SK-N-SH (cell line): ENCODE measurements at regions not wholly inside any gene's neighbourhood (a gene's known extent, or its start where the extent isn't known, plus 50 kb on each side); places are given as distances from the start of the nearest gene placed in this dataset.

Source experiments
- CTCF ChIA-PET: fragments of 300-600, 350-600 bp; formaldehyde crosslinking; extraction: SDS; loops from one replicate; lab custom pipeline; 2021; lab: Yijun Ruan, JAX
- POLR2A ChIA-PET: fragments of 350-600 bp; sonication (Branson Sonifier 250); formaldehyde crosslinking; extraction: SDS; loops from one replicate; lab custom pipeline; 2020; ENCODE audit warnings: antibody characterized with exemption, inconsistent platforms; lab: Yijun Ruan, JAX
- DNase-seq: peaks from one replicate; pipeline ENCODE4 v3.0.0; 2012
- H2AFZ ChIP-seq: fragments of 200-600 bp; sonication (generic); 2 replicates; pipeline ENCODE4 v1.8.1; 2016; ENCODE audit warnings: antibody characterized with exemption, mild to moderate bottlenecking, low read depth
- H3F3A ChIP-seq: fragments of 200-600 bp; sonication (generic); replicated peaks from 2 replicates; pipeline ENCODE3; 2016; ENCODE audit warnings: antibody characterized with exemption, mild to moderate bottlenecking; ENCODE audit not compliant: insufficient read depth
- H3K27ac ChIP-seq, 2 experiments: fragments of 200-500 bp in 1 of 2; fragments of 200-600 bp in 1 of 2; sonication (Bioruptor generic) in 1 of 2; sonication (generic), shearing (Covaris generic) in 1 of 2; 2 replicates each; pipeline versions ENCODE4 v1.5.1 to v1.6.1; 2014 to 2016; ENCODE audit warnings: low read depth in 2 of 2, inconsistent platforms in 1 of 2, low read length in 1 of 2, mild to moderate bottlenecking in 1 of 2, mixed read lengths in 1 of 2
- H3K27me3 ChIP-seq: fragments of 200-600 bp; sonication (generic), shearing (Covaris generic); 2 replicates; pipeline ENCODE4 v1.6.1; 2016; ENCODE audit warnings: mixed run types; ENCODE audit not compliant: insufficient read depth
- H3K36me3 ChIP-seq, 2 experiments: fragments of 200-500 bp in 1 of 2; fragments of 200-600 bp in 1 of 2; sonication (Bioruptor generic) in 1 of 2; sonication (generic) in 1 of 2; replicated peaks in 1 of 2; 2 replicates each; pipeline versions ENCODE3 to v1.5.1; 2014 to 2016; ENCODE audit warnings: low read length in 1 of 2, mild to moderate bottlenecking in 1 of 2; ENCODE audit not compliant: insufficient read depth in 2 of 2, control insufficient read depth in 1 of 2
- H3K4me1 ChIP-seq, 2 experiments: fragments of 200-500 bp in 1 of 2; fragments of 200-600 bp in 1 of 2; sonication (Bioruptor generic) in 1 of 2; sonication (generic), shearing (Covaris generic) in 1 of 2; 2 replicates each; pipeline versions ENCODE4 v1.5.1 to v1.6.1; 2014 to 2016; ENCODE audit warnings: low read depth in 1 of 2, low read length in 1 of 2, mixed run types in 1 of 2; ENCODE audit not compliant: insufficient read depth in 2 of 2, control insufficient read depth in 1 of 2
- H3K4me2 ChIP-seq: fragments of 200-600 bp; sonication (generic), shearing (Covaris generic); 2 replicates; pipeline ENCODE4 v1.6.1; 2017; ENCODE audit warnings: mixed run types
- H3K4me3 ChIP-seq, 2 experiments: fragments of 200-500 bp in 1 of 2; fragments of 200-600 bp in 1 of 2; sonication (Bioruptor generic) in 1 of 2; sonication (generic), shearing (Covaris generic) in 1 of 2; 2 replicates each; pipeline versions ENCODE4 v1.5.1 to v1.8.1; 2014 to 2016; ENCODE audit warnings: low read depth in 2 of 2, inconsistent platforms in 1 of 2, low read length in 1 of 2, mild to moderate bottlenecking in 1 of 2, mixed read lengths in 1 of 2, moderate library complexity in 1 of 2
- H3K79me2 ChIP-seq: fragments of 200-600 bp; sonication (generic); 2 replicates; pipeline ENCODE4 v1.8.1; 2017; ENCODE audit warnings: mild to moderate bottlenecking; ENCODE audit not compliant: insufficient read depth
- H3K9ac ChIP-seq: fragments of 200-600 bp; sonication (generic); 2 replicates; pipeline ENCODE4 v1.6.1; 2017; ENCODE audit warnings: mixed run types
- H3K9me2 ChIP-seq: fragments of 200-600 bp; sonication (generic); 2 replicates; pipeline ENCODE4 v1.6.1; 2017; ENCODE audit warnings: mixed run types
- H3K9me3 ChIP-seq: fragments of 200-600 bp; sonication (generic); 2 replicates; pipeline ENCODE4 v1.6.1; 2017; ENCODE audit warnings: mixed run types, mild to moderate bottlenecking, moderate library complexity
- H4K20me1 ChIP-seq: fragments of 200-600 bp; sonication (generic); 2 replicates; pipeline ENCODE4 v1.6.1; 2017; ENCODE audit warnings: mild to moderate bottlenecking, mixed run types; ENCODE audit not compliant: insufficient read depth
- CHD2 ChIP-seq: fragments of 150-350 bp; IDR thresholded peaks from 2 replicates; pipeline ENCODE4 v1.6.1; 2018; ENCODE audit warnings: low read length; ENCODE audit not compliant: partially characterized antibody
- EZH2phosphoT487 ChIP-seq: fragments of 200-600 bp; sonication (generic); IDR thresholded peaks from 2 replicates; pipeline ENCODE4 v1.6.1; 2017; ENCODE audit warnings: low read depth, mixed run types, mild to moderate bottlenecking, antibody characterized with exemption, moderate library complexity, borderline replicate concordance
- FOSL2 ChIP-seq: IDR thresholded peaks from 2 replicates; pipeline ENCODE4 v1.4.0; 2012; ENCODE audit warnings: low read depth, mild to moderate bottlenecking, moderate library complexity, borderline replicate concordance
- FOXM1 ChIP-seq: IDR thresholded peaks from 2 replicates; pipeline ENCODE4 v1.4.0; 2012; ENCODE audit warnings: low read depth, mild to moderate bottlenecking
- GABPA ChIP-seq: IDR thresholded peaks from 2 replicates; pipeline ENCODE4 v1.4.0; 2012; ENCODE audit warnings: low read depth, mild to moderate bottlenecking
- GATA2 ChIP-seq: sonication (generic); formaldehyde crosslinking; IDR thresholded peaks from 2 replicates; pipeline ENCODE4 v1.5.0; 2020; ENCODE audit warnings: mild to moderate bottlenecking, missing genetic modification reagents
- IRF3 ChIP-seq: fragments of 150-350 bp; IDR thresholded peaks from 2 replicates; pipeline ENCODE4 v1.6.1; 2016; ENCODE audit warnings: mild to moderate bottlenecking, low read depth, low read length
- JUND ChIP-seq: IDR thresholded peaks from 2 replicates; pipeline ENCODE4 v1.4.0; 2012
- MXI1 ChIP-seq: IDR thresholded peaks from 2 replicates; pipeline ENCODE4 v1.6.1; 2012; ENCODE audit warnings: mild to moderate bottlenecking, low read depth, low read length, improper control_type of control experiment
- NRF1 ChIP-seq: IDR thresholded peaks from 2 replicates; pipeline ENCODE4 v1.6.1; 2012; ENCODE audit warnings: low read depth, mild to moderate bottlenecking, low read length
- PBX3 ChIP-seq: IDR thresholded peaks from 2 replicates; pipeline ENCODE4; 2012
- POLR2AphosphoS5 ChIP-seq: IDR thresholded peaks from 2 replicates; pipeline ENCODE4 v1.6.1; 2012; ENCODE audit warnings: low read depth, low read length
- RAD21 ChIP-seq: IDR thresholded peaks from 2 replicates; pipeline ENCODE4 v1.6.1; 2012; ENCODE audit warnings: mild to moderate bottlenecking, low read length
- RCOR1 ChIP-seq: fragments of 150-350 bp; IDR thresholded peaks from 2 replicates; pipeline ENCODE4 v1.6.1; 2017; ENCODE audit warnings: antibody characterized with exemption, low read length
- RXRA ChIP-seq: IDR thresholded peaks from 2 replicates; pipeline ENCODE4 v1.4.0; 2012; ENCODE audit warnings: low read depth, mild to moderate bottlenecking, borderline replicate concordance
- SMC3 ChIP-seq: IDR thresholded peaks from 2 replicates; pipeline ENCODE4 v1.6.1; 2012; ENCODE audit warnings: low read depth, low read length, improper control_type of control experiment
- TAF1 ChIP-seq: IDR thresholded peaks from 2 replicates; pipeline ENCODE4 v1.6.1; 2012; ENCODE audit warnings: low read depth, mild to moderate bottlenecking, low read length, moderate library complexity, borderline replicate concordance
- TCF12 ChIP-seq: IDR thresholded peaks from 2 replicates; pipeline ENCODE4 v1.4.0; 2012
- WGBS: methylation state at CpG from one replicate; pipeline ENCODE4 v1.1.6; 2017; ENCODE audit warnings: low lambda C conversion rate; 5-methylcytosine and 5-hydroxymethylcytosine counted together
- TF ChIP-seq, protein P1 (sequence below): fragments of 150-350 bp; IDR thresholded peaks from 2 replicates; pipeline ENCODE4 v1.6.1; 2017; ENCODE audit warnings: antibody characterized with exemption, low read length, low read depth, borderline replicate concordance

DNA sequence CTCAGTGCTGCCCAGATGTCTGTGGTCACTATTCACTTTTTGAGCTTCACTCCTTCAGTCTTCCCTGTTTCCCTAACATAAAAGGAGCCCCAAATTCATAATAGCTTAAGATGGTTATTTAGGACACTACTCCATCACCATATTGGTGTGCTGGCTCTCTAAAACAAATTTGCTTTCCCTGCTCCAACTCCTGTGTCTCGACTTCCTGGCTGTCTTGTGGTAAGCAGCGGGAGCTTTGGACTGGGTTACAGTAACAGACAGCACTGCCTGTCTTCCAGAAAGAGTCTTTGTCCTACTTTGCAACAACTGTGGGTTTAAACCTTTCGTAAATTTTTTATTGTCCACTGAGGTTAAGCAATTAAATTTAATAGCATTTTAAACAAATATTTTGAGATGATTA lies 389.4 kb downstream of the CDH9 start:
- Histone ChIP-seq H3F3A (no peaks in the 10 kb centered on the region), H3K4me2 (no peak overlapping the region), H3K4me3 (no peak overlapping the region), H4K20me1 (no peaks in the 10 kb centered on the region), H2AFZ (no peak overlapping the region), H3K27me3 (no peaks in the 10 kb centered on the region), H3K9me2 (no peaks in the 10 kb centered on the region), H3K9me3 (no peaks in the 10 kb centered on the region), H3K4me1 (no peaks in the 10 kb centered on the region), H3K9ac (no peak overlapping the region), H3K36me3 (no peaks in the 10 kb centered on the region), H3K79me2 (no peaks in the 10 kb centered on the region), H3K27ac (no peak overlapping the region)
- POLR2A ChIA-PET = no interaction called here
- TF ChIP-seq GABPA (no peak), EZH2phosphoT487 (no peak), PBX3 (no peak), SMC3 (no peak), GATA2 (CRISPR knock-in tag) (no peak), FOXM1 (no peak), IRF3 (no peak), TCF12 (no peak), FOSL2 (no peak), NRF1 (no peak), TAF1 (no peak), RCOR1 (no peak), RXRA (no peak), JUND (no peak), CHD2 (no peak)
- TF ChIP-seq, protein P1, sequence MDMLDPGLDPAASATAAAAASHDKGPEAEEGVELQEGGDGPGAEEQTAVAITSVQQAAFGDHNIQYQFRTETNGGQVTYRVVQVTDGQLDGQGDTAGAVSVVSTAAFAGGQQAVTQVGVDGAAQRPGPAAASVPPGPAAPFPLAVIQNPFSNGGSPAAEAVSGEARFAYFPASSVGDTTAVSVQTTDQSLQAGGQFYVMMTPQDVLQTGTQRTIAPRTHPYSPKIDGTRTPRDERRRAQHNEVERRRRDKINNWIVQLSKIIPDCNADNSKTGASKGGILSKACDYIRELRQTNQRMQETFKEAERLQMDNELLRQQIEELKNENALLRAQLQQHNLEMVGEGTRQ = no peak
- CTCF ChIA-PET = no interaction called here
- no peak for DNase-seq
- WGBS = 14% methylated on average over 3 of the region's 3 CpGs

DNA sequence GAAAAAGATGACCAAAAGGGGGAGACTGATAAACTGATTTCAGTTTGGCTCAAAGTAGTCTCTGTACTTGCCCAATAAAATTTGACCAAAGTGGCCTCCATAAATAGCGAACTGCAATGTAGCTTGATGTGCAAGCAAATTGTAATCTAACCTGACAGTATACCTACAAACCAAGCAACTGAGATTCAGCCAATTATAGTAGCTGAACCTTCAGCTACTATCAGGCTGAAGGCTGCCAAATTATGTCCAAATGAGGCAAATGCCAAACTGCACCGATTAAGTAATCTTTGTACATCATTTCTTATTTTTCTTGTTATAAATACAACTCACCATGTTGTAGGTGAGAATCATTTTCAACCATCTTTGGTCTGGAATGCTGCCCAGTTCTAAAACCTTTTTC lies 390.6 kb downstream of the CDH9 start:
- WGBS = 5% methylated on average over 2 of the region's 2 CpGs
- no peaks in the 10 kb centered on the region for H3K79me2 ChIP-seq
- no peak overlapping the region for H2AFZ ChIP-seq
- no peaks in the 10 kb centered on the region for H3K36me3 ChIP-seq
- TF ChIP-seq POLR2AphosphoS5 (no peak), IRF3 (no peak), RAD21 (no peak), GATA2 (CRISPR knock-in tag) (no peak), MXI1 (no peak), TCF12 (no peak), PBX3 (no peak), EZH2phosphoT487 (no peak)
- H3K9ac ChIP-seq = no peak overlapping the region
- H3K4me2 ChIP-seq = no peak overlapping the region
- H3F3A ChIP-seq = no peaks in the 10 kb centered on the region
- ChIA-PET CTCF (no interaction called here), POLR2A (no interaction called here)
- no peak overlapping the region for H3K27ac ChIP-seq
- H4K20me1 ChIP-seq = no peaks in the 10 kb centered on the region
- no peaks in the 10 kb centered on the region for H3K9me3 ChIP-seq
- no peak overlapping the region for H3K4me3 ChIP-seq
- DNase-seq = no peak
- no peaks in the 10 kb centered on the region for H3K9me2 ChIP-seq
- no peaks in the 10 kb centered on the region for H3K4me1 ChIP-seq
- H3K27me3 ChIP-seq = no peaks in the 10 kb centered on the region
